Astrocyte (in vitro differentiated cells and primary cell): ENCODE measurements at regions not wholly inside any gene's neighbourhood (a gene's known extent, or its start where the extent isn't known, plus 50 kb on each side); places are given as distances from the start of the nearest gene placed in this dataset.

ENCODE experiments used
- DNase-seq: peaks from one replicate; pipeline ENCODE4 v3.0.0-alpha.2; 2010; ENCODE audit warnings: low read depth
- FAIRE-seq: peaks from 2 replicates; lab custom pipeline; 2011; peaks lifted over from hg19 to GRCh38; lab: Jason Lieb, UNC
- H2AFZ ChIP-seq: 2 replicates; pipeline ENCODE4 v1.6.0; 2012; ENCODE audit warnings: low read depth, low read length, inconsistent platforms
- H3K27ac ChIP-seq: 2 replicates; pipeline ENCODE4 v1.5.1; 2011; ENCODE audit warnings: low read depth, low read length, inconsistent platforms
- H3K27me3 ChIP-seq: 2 replicates; pipeline ENCODE4 v1.6.0; 2011; ENCODE audit warnings: low read length, inconsistent platforms; ENCODE audit not compliant: insufficient read depth
- H3K36me3 ChIP-seq: 2 replicates; pipeline ENCODE4 v1.5.1; 2011; ENCODE audit warnings: low read length, inconsistent platforms; ENCODE audit not compliant: insufficient read depth
- H3K4me1 ChIP-seq: 2 replicates; pipeline ENCODE4 v1.5.1; 2011; ENCODE audit warnings: low read length, inconsistent platforms; ENCODE audit not compliant: insufficient read depth
- H3K4me2 ChIP-seq: 2 replicates; pipeline ENCODE4 v1.6.0; 2012; ENCODE audit warnings: low read length, inconsistent platforms
- H3K4me3 ChIP-seq: 2 replicates; pipeline ENCODE4 v1.5.1; 2011; ENCODE audit warnings: low read depth, mild to moderate bottlenecking, low read length, inconsistent platforms; ENCODE audit not compliant: insufficient read depth
- H3K79me2 ChIP-seq: 2 replicates; pipeline ENCODE4 v1.6.0; 2012; ENCODE audit warnings: mild to moderate bottlenecking, low read length, inconsistent platforms; ENCODE audit not compliant: insufficient read depth
- H3K9ac ChIP-seq: 2 replicates; pipeline ENCODE4 v1.6.0; 2012; ENCODE audit warnings: mild to moderate bottlenecking, low read length, inconsistent platforms
- H3K9me3 ChIP-seq: 2 replicates; pipeline ENCODE4 v1.5.1; 2012; ENCODE audit warnings: low read depth, mild to moderate bottlenecking, low read length, inconsistent platforms; ENCODE audit not compliant: insufficient read depth
- H4K20me1 ChIP-seq: 2 replicates; pipeline ENCODE4 v1.6.0; 2012; ENCODE audit warnings: low read length, inconsistent platforms; ENCODE audit not compliant: insufficient read depth
- H3K27ac Mint-ChIP-seq: one replicate; pipeline ENCODE4 v1.8.0; 2021; ENCODE audit warnings: mild to moderate bottlenecking, mixed read lengths; ENCODE audit not compliant: unreplicated experiment
- H3K27me3 Mint-ChIP-seq: one replicate; pipeline ENCODE4 v1.8.0; 2021; ENCODE audit warnings: low read depth, mixed read lengths; ENCODE audit not compliant: unreplicated experiment
- H3K36me3 Mint-ChIP-seq: one replicate; pipeline ENCODE4 v1.8.0; 2021; ENCODE audit warnings: low read depth, mixed read lengths; ENCODE audit not compliant: unreplicated experiment
- H3K4me1 Mint-ChIP-seq: one replicate; pipeline ENCODE4 v1.8.0; 2021; ENCODE audit warnings: low read depth, mixed read lengths; ENCODE audit not compliant: unreplicated experiment
- H3K4me3 Mint-ChIP-seq: one replicate; pipeline ENCODE4 v1.8.0; 2021; ENCODE audit warnings: mild to moderate bottlenecking, moderate library complexity, mixed read lengths; ENCODE audit not compliant: unreplicated experiment
- H3K9me3 Mint-ChIP-seq: one replicate; pipeline ENCODE4 v1.8.0; 2021; ENCODE audit warnings: mild to moderate bottlenecking, mixed read lengths; ENCODE audit not compliant: unreplicated experiment
- EZH2 ChIP-seq: IDR thresholded peaks from 2 replicates; pipeline ENCODE4 v1.6.1; 2012; ENCODE audit warnings: mild to moderate bottlenecking, low read length, inconsistent platforms; ENCODE audit not compliant: insufficient read depth
- TF ChIP-seq, protein P1 (sequence below): IDR thresholded peaks from 2 replicates; pipeline ENCODE4 v1.5.1; 2011; ENCODE audit warnings: low read depth, mild to moderate bottlenecking, inconsistent platforms, low read length, moderate library complexity; ENCODE audit not compliant: insufficient read depth

DNA sequence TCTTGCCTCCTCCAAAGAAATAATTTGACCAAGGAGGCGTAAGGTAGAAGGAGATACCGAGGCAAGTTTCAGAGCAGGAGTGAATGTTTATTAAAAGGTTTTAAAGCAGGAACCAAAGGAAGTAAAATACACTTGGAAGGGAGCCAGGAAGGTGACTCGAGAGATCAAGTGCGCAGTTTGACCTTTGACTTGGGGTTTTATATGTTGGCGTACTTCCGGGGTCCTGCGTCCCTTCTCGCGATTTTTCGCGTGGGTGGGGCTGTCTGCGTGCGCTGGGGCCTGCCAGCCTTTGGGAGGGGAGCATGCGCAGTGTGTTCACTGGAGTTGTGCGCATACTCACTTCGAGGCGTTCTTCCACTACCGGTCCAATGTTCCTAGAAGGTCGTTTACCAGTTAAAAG is 166.0 kb upstream of the IRX2 start:
- Histone ChIP-seq H3K9ac (no peak overlapping the region), H3K36me3 (no peaks in the 10 kb centered on the region), H3K4me2 (no peak overlapping the region), H2AFZ (no peak overlapping the region), H3K9me3 (peaks cover 16% of the 10 kb centered on the region), H4K20me1 (no peaks in the 10 kb centered on the region), H3K27me3 (no peaks in the 10 kb centered on the region), H3K27ac (no peak overlapping the region), H3K4me3 (no peak overlapping the region), H3K79me2 (no peaks in the 10 kb centered on the region), H3K4me1 (no peaks in the 10 kb centered on the region)
- Mint-ChIP-seq H3K27ac (no peak overlapping the region), H3K4me1 (no peaks in the 10 kb centered on the region), H3K36me3 (no peaks in the 10 kb centered on the region), H3K9me3 (peaks cover 6% of the 10 kb centered on the region), H3K4me3 (no peak overlapping the region), H3K27me3 (peaks cover 24% of the 10 kb centered on the region)
- no peak for TF ChIP-seq EZH2
- TF ChIP-seq, protein P1, sequence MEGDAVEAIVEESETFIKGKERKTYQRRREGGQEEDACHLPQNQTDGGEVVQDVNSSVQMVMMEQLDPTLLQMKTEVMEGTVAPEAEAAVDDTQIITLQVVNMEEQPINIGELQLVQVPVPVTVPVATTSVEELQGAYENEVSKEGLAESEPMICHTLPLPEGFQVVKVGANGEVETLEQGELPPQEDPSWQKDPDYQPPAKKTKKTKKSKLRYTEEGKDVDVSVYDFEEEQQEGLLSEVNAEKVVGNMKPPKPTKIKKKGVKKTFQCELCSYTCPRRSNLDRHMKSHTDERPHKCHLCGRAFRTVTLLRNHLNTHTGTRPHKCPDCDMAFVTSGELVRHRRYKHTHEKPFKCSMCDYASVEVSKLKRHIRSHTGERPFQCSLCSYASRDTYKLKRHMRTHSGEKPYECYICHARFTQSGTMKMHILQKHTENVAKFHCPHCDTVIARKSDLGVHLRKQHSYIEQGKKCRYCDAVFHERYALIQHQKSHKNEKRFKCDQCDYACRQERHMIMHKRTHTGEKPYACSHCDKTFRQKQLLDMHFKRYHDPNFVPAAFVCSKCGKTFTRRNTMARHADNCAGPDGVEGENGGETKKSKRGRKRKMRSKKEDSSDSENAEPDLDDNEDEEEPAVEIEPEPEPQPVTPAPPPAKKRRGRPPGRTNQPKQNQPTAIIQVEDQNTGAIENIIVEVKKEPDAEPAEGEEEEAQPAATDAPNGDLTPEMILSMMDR = no peak
- FAIRE-seq (no peak), DNase-seq (no peak)

DNA sequence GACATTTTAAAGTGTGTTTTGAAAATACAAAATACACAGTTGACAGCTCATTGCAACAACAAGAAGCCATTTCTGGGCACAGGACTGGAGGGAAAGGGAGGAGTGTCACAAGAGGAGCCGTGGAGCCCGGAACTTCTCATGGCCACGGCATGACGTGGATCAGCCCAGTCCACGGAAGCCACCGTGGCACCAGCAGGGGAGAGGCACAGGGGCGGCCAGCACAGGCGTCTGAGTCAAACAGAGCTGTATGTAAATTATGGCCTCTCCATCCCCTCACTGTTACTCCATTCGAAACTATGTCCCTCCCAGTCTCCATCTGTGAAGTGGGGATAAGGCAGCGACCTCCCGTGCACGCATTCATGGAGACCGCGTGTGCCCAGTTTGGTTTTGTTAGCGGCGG is 165.6 kb upstream of the IRX2 start:
- H3K27ac Mint-ChIP-seq = no peak overlapping the region

DNA sequence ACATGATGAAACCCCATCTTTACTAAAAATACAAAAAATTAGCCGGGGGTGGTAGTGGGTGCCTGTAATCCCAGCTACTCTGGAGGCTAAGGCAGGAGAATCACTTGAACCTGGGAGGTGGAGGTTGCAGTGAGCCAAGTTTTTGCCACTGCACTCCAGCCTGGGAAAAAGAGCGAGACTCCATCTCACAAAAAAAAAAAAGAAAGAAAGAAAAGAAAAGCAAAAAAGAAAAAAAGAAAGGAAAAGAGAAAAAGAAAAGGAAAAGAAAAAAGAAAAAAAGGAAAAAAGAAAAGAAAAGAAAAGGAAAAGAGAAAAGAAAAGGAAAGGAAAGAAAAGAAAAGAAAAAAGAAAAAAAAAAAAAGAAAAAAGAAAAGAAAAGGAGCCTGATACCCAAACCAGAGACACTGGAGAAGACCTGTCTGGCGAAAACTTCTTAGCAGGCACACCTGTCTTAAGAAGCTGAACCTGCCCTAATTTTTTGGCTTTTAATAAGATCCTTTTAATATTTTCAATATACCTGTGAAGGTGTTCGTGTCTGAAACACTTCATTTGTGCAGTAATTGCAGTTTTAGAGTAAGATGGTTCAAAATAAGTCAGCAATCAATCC is 164.7 kb upstream of the IRX2 start:
- FAIRE-seq = no peak
- H3K27me3 Mint-ChIP-seq = peaks cover 26% of the 10 kb centered on the region

More for the DNA sequence above, 165.6 kb upstream of the IRX2 start:
- Mint-ChIP-seq H3K4me1 (no peaks in the 10 kb centered on the region), H3K27me3 (peaks cover 26% of the 10 kb centered on the region), H3K9me3 (peaks cover 6% of the 10 kb centered on the region), H3K36me3 (no peaks in the 10 kb centered on the region), H3K4me3 (no peak overlapping the region)
- H3K4me3 ChIP-seq = no peak overlapping the region
- DNase-seq (no peak), FAIRE-seq (no peak)
- TF ChIP-seq EZH2 = no peak
- TF ChIP-seq, protein P1 = no peak
- no peaks in the 10 kb centered on the region for H3K27me3 ChIP-seq
- no peak overlapping the region for H2AFZ ChIP-seq
- no peak overlapping the region for H3K9ac ChIP-seq
- no peaks in the 10 kb centered on the region for H4K20me1 ChIP-seq
- H3K4me2 ChIP-seq = no peak overlapping the region
- H3K9me3 ChIP-seq = peaks cover 13% of the 10 kb centered on the region
- no peaks in the 10 kb centered on the region for H3K79me2 ChIP-seq
- no peaks in the 10 kb centered on the region for H3K36me3 ChIP-seq
- H3K4me1 ChIP-seq = no peaks in the 10 kb centered on the region
- no peak overlapping the region for H3K27ac ChIP-seq

More for the DNA sequence above, 164.7 kb upstream of the IRX2 start:
- Histone ChIP-seq H3K9ac (no peak overlapping the region), H3K4me3 (no peak overlapping the region), H3K4me1 (no peaks in the 10 kb centered on the region), H4K20me1 (no peaks in the 10 kb centered on the region), H3K36me3 (no peaks in the 10 kb centered on the region), H2AFZ (no peak overlapping the region), H3K9me3 (peaks cover 13% of the 10 kb centered on the region), H3K27me3 (no peaks in the 10 kb centered on the region), H3K4me2 (no peak overlapping the region), H3K27ac (no peak overlapping the region), H3K79me2 (no peaks in the 10 kb centered on the region)
- Mint-ChIP-seq H3K4me3 (no peak overlapping the region), H3K36me3 (no peaks in the 10 kb centered on the region), H3K9me3 (peaks cover 6% of the 10 kb centered on the region), H3K27ac (no peak overlapping the region), H3K4me1 (no peaks in the 10 kb centered on the region)
- TF ChIP-seq, protein P1 = no peak
- TF ChIP-seq EZH2 = no peak
- DNase-seq = no peak
